H9 (cell line): ENCODE measurements at regions not wholly inside any gene's neighbourhood (a gene's known extent, or its start where the extent isn't known, plus 50 kb on each side); places are given as distances from the start of the nearest gene placed in this dataset.

ENCODE experiments used
- DNase-seq: peaks from one replicate; pipeline ENCODE4 v3.0.0-alpha.2; 2017
- H2AFZ ChIP-seq: one replicate; pipeline ENCODE4 v1.6.1; 2013; ENCODE audit warnings: mild to moderate bottlenecking, low read length, control low read depth, moderate library complexity
- H2AK5ac ChIP-seq: 2 replicates; pipeline ENCODE4 v1.6.1; 2013; ENCODE audit warnings: low read length, control low read depth, mixed read lengths; ENCODE audit not compliant: insufficient read length
- H2BK120ac ChIP-seq: one replicate; pipeline ENCODE4 v1.6.1; 2013; ENCODE audit warnings: low read depth, mild to moderate bottlenecking, low read length, control low read depth, inconsistent platforms; ENCODE audit not compliant: poor library complexity, severe bottlenecking
- H2BK12ac ChIP-seq: 2 replicates; pipeline ENCODE4 v1.6.1; 2013; ENCODE audit warnings: low read length, control low read depth, mixed read lengths, low read depth; ENCODE audit not compliant: insufficient read length
- H2BK15ac ChIP-seq: 2 replicates; pipeline ENCODE4 v1.6.1; 2013; ENCODE audit warnings: low read depth, low read length, control low read depth
- H2BK20ac ChIP-seq: one replicate; pipeline ENCODE4 v1.6.1; 2013; ENCODE audit warnings: low read depth, mild to moderate bottlenecking, low read length, control low read depth, inconsistent platforms; ENCODE audit not compliant: poor library complexity, severe bottlenecking
- H2BK5ac ChIP-seq: 2 replicates; pipeline ENCODE4 v1.6.1; 2013; ENCODE audit warnings: low read length, control low read depth, mixed read lengths; ENCODE audit not compliant: insufficient read length
- H3K14ac ChIP-seq: 2 replicates; pipeline ENCODE4 v1.6.1; 2013; ENCODE audit warnings: low read length, control low read depth; ENCODE audit not compliant: insufficient read depth
- H3K18ac ChIP-seq: 2 replicates; pipeline ENCODE4 v1.6.1; 2013; ENCODE audit warnings: low read depth, mild to moderate bottlenecking, mixed read lengths, low read length, control low read depth; ENCODE audit not compliant: insufficient read length
- H3K23ac ChIP-seq: 2 replicates; pipeline ENCODE4 v1.6.1; 2013; ENCODE audit warnings: low read length, control low read depth, mixed read lengths, low read depth; ENCODE audit not compliant: insufficient read length
- H3K23me2 ChIP-seq: 2 replicates; pipeline ENCODE4 v1.6.1; 2013; ENCODE audit warnings: low read depth, mild to moderate bottlenecking, mixed read lengths, low read length, control low read depth; ENCODE audit not compliant: insufficient read length, poor library complexity, severe bottlenecking
- H3K27ac ChIP-seq: 2 replicates; pipeline ENCODE4 v1.5.1; 2013; ENCODE audit warnings: low read length, control low read depth, mixed read lengths, low read depth; ENCODE audit not compliant: insufficient read length
- H3K27me3 ChIP-seq: 2 replicates; pipeline ENCODE4 v1.6.1; 2013; ENCODE audit warnings: low read length, control low read depth, inconsistent platforms; ENCODE audit not compliant: insufficient read depth
- H3K4ac ChIP-seq: 2 replicates; pipeline ENCODE4 v1.6.1; 2013; ENCODE audit warnings: low read depth, mild to moderate bottlenecking, control low read depth, inconsistent platforms, low read length, moderate library complexity
- H3K4me1 ChIP-seq: 2 replicates; pipeline ENCODE4 v1.6.1; 2013; ENCODE audit warnings: low read length, control low read depth, inconsistent platforms; ENCODE audit not compliant: insufficient read depth
- H3K4me2 ChIP-seq: 2 replicates; pipeline ENCODE4 v1.6.1; 2013; ENCODE audit warnings: low read length, control low read depth, mixed read lengths; ENCODE audit not compliant: insufficient read length, insufficient read depth
- H3K56ac ChIP-seq: 2 replicates; pipeline ENCODE4 v1.6.1; 2013; ENCODE audit warnings: low read depth, mild to moderate bottlenecking, mixed read lengths, low read length, control low read depth; ENCODE audit not compliant: insufficient read length
- H3K79me1 ChIP-seq: 2 replicates; pipeline ENCODE4 v1.6.1; 2013; ENCODE audit warnings: low read depth, mild to moderate bottlenecking, moderate library complexity, low read length, control low read depth, inconsistent platforms; ENCODE audit not compliant: insufficient read depth, poor library complexity, severe bottlenecking
- H3K79me2 ChIP-seq: 2 replicates; pipeline ENCODE4 v1.6.1; 2013; ENCODE audit warnings: low read length, control low read depth, inconsistent platforms; ENCODE audit not compliant: insufficient read depth
- H3K9ac ChIP-seq: 2 replicates; pipeline ENCODE4 v1.6.1; 2013; ENCODE audit warnings: low read length, control low read depth, mixed read lengths; ENCODE audit not compliant: insufficient read length; ENCODE audit errors: extremely low read depth
- H3K9me3 ChIP-seq: one replicate; pipeline ENCODE4 v1.6.1; 2013; ENCODE audit warnings: low read depth, low read length, inconsistent platforms; ENCODE audit not compliant: control insufficient read depth
- H3T11ph ChIP-seq: one replicate; pipeline ENCODE4 v1.6.1; 2013; ENCODE audit warnings: mild to moderate bottlenecking, low read length, control low read depth, inconsistent platforms
- H4K20me1 ChIP-seq: one replicate; pipeline ENCODE4 v1.6.1; 2013; ENCODE audit not compliant: control insufficient read depth, insufficient read length, insufficient read depth
- H4K5ac ChIP-seq: 2 replicates; pipeline ENCODE4 v1.6.1; 2013; ENCODE audit warnings: low read depth, mild to moderate bottlenecking, mixed read lengths, low read length, control low read depth; ENCODE audit not compliant: insufficient read length
- H4K8ac ChIP-seq: replicated peaks from 2 replicates; pipeline ENCODE4 v1.6.1; 2013; ENCODE audit warnings: low read length, control low read depth, mixed read lengths, low read depth; ENCODE audit not compliant: insufficient read length
- H4K91ac ChIP-seq: 2 replicates; pipeline ENCODE4 v1.6.1; 2013; ENCODE audit warnings: low read depth, mild to moderate bottlenecking, moderate library complexity, mixed read lengths, low read length, control low read depth; ENCODE audit not compliant: insufficient read length
- H3K27ac Mint-ChIP-seq, 3 experiments: 2 replicates in 2 of 3; 3 replicates in 1 of 3; pipeline ENCODE4 v1.8.0; 2020 to 2021; ENCODE audit warnings: mixed read lengths in 3 of 3, mild to moderate bottlenecking in 1 of 3, moderate library complexity in 1 of 3
- H3K27me3 Mint-ChIP-seq: 2 replicates; pipeline ENCODE4 v1.8.0; 2021; ENCODE audit warnings: low read depth, mild to moderate bottlenecking, moderate library complexity, mixed read lengths
- H3K36me3 Mint-ChIP-seq, 3 experiments: 2 replicates in 2 of 3; 3 replicates in 1 of 3; pipeline ENCODE4 v1.8.0; 2020 to 2021; ENCODE audit warnings: low read depth in 3 of 3, mixed read lengths in 3 of 3; ENCODE audit not compliant: insufficient read depth in 1 of 3
- H3K4me1 Mint-ChIP-seq, 2 experiments: 2 replicates each; pipeline ENCODE4 v1.8.0; 2020; ENCODE audit warnings: mixed read lengths in 2 of 2
- H3K4me3 Mint-ChIP-seq, 2 experiments: 2 replicates in 1 of 2; 3 replicates in 1 of 2; pipeline ENCODE4 v1.8.0; 2020 to 2021; ENCODE audit warnings: mild to moderate bottlenecking in 2 of 2, mixed read lengths in 2 of 2, moderate library complexity in 1 of 2
- H3K9me3 Mint-ChIP-seq, 2 experiments: 2 replicates in 1 of 2; 3 replicates in 1 of 2; pipeline ENCODE4 v1.8.0; 2020; ENCODE audit warnings: mild to moderate bottlenecking in 2 of 2, mixed read lengths in 2 of 2, moderate library complexity in 1 of 2
- WGBS: extraction: QIAGEN DNeasy Blood & Tissue Kit; methylation state at CpG from one replicate; pipeline ENCODE4 v1.1.7; 2013; ENCODE audit warnings: missing lambda C conversion rate, low lambda C conversion rate, mixed read lengths; ENCODE audit not compliant: insufficient read length; ENCODE audit errors: extremely low coverage; 5-methylcytosine and 5-hydroxymethylcytosine counted together
- TF ChIP-seq, protein P1 (sequence below): fragments of 200-600 bp; sonication (generic); conservative IDR thresholded peaks from 3 replicates; pipeline ENCODE4 v1.8.0; 2021; ENCODE audit warnings: antibody characterized with exemption, mild to moderate bottlenecking

DNA sequence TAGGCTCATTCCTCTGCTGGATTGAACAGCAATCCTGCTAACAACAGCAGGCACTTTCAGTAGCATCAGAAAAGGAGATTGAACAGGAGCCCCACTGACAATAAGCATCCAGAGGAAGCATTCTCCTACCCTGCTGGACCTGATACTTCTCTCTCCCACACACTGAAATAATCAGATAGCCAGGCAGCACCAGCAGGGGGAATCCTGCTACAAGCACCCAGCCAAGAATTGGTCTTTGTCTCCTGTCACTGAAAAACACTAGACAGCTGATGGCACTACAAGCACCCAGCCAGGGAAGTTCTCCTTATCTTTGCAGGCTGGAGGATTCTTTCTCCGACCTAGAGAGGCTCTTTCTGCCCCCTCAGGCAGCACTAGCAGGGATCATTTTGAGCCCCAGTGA, 444.3 kb upstream of the GRIA3 start:
- Histone ChIP-seq H2AK5ac (no peak overlapping the region), H2BK20ac (no peak overlapping the region), H4K8ac (no peak overlapping the region), H2BK12ac (no peak overlapping the region), H3K56ac (no peak overlapping the region), H4K91ac (no peak overlapping the region), H3K27ac (no peak overlapping the region), H2BK120ac (no peak overlapping the region), H2BK15ac (no peak overlapping the region), H3K9ac (no peak overlapping the region), H3K23me2 (no peaks in the 10 kb centered on the region), H3K4me1 (no peaks in the 10 kb centered on the region), H3K23ac (no peak overlapping the region), H4K20me1 (no peaks in the 10 kb centered on the region), H3K4ac (no peak overlapping the region), H3K9me3 (peaks cover 34% of the 10 kb centered on the region), H3K79me1 (no peaks in the 10 kb centered on the region), H2AFZ (no peak overlapping the region), H3K18ac (no peak overlapping the region), H3K4me2 (no peak overlapping the region), H3T11ph (no peak overlapping the region), H3K14ac (no peak overlapping the region), H3K27me3 (no peaks in the 10 kb centered on the region), H4K5ac (no peak overlapping the region), H2BK5ac (no peak overlapping the region), H3K79me2 (no peaks in the 10 kb centered on the region)
- Mint-ChIP-seq H3K27ac (peak overlapping the region in 1 of 3 experiments; percentile 65; a peak in 1 of 7 replicates), H3K9me3 (peaks cover 28 to 76% of the 10 kb centered on the region in 2 experiments), H3K4me1 (no peaks in the 10 kb centered on the region), H3K36me3 (peaks cover 2 to 6% (median 6%) of the 10 kb centered on the region in 3 experiments; a peak in 4 of 7 replicates), H3K4me3 (no peak overlapping the region), H3K27me3 (no peaks in the 10 kb centered on the region)
- no CpG with 5 or more reads among the region's 1 CpG for WGBS
- TF ChIP-seq, protein P1, sequence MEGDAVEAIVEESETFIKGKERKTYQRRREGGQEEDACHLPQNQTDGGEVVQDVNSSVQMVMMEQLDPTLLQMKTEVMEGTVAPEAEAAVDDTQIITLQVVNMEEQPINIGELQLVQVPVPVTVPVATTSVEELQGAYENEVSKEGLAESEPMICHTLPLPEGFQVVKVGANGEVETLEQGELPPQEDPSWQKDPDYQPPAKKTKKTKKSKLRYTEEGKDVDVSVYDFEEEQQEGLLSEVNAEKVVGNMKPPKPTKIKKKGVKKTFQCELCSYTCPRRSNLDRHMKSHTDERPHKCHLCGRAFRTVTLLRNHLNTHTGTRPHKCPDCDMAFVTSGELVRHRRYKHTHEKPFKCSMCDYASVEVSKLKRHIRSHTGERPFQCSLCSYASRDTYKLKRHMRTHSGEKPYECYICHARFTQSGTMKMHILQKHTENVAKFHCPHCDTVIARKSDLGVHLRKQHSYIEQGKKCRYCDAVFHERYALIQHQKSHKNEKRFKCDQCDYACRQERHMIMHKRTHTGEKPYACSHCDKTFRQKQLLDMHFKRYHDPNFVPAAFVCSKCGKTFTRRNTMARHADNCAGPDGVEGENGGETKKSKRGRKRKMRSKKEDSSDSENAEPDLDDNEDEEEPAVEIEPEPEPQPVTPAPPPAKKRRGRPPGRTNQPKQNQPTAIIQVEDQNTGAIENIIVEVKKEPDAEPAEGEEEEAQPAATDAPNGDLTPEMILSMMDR = peak; percentile 39; the same call in 1 of the 3 replicates
- peak; percentile 38 for DNase-seq
